ENCODE measurements at regions not wholly inside any gene's neighbourhood (a gene's known extent, or its start where the extent isn't known, plus 50 kb on each side); places are given as distances from the start of the nearest gene placed in this dataset.

DNA sequence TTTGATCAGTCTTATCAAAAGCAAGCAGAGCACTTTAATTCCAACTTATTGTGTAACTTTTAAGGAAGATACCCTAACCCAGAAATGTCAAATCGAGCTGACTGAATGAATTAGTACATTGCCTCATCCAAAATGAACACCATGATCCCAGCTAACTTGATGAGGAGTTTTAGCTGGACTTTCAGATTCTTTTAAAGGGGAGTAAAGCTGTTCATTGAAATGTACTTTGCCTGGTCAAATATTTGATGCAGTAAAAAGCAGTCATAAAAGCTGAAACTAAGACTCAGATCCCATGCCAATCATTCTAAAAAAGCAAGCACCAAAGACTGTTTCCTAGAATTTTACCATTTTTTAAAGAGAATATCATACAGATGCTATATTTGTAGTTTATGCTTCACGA, 114.1 kb downstream of the FSCB start:
- TF ChIP-seq, protein P1, sequence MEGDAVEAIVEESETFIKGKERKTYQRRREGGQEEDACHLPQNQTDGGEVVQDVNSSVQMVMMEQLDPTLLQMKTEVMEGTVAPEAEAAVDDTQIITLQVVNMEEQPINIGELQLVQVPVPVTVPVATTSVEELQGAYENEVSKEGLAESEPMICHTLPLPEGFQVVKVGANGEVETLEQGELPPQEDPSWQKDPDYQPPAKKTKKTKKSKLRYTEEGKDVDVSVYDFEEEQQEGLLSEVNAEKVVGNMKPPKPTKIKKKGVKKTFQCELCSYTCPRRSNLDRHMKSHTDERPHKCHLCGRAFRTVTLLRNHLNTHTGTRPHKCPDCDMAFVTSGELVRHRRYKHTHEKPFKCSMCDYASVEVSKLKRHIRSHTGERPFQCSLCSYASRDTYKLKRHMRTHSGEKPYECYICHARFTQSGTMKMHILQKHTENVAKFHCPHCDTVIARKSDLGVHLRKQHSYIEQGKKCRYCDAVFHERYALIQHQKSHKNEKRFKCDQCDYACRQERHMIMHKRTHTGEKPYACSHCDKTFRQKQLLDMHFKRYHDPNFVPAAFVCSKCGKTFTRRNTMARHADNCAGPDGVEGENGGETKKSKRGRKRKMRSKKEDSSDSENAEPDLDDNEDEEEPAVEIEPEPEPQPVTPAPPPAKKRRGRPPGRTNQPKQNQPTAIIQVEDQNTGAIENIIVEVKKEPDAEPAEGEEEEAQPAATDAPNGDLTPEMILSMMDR (IDR thresholded peaks at IDR 0.05; ENCODE audit: low read depth, low read length), result no peak
- TF ChIP-seq POLR2A (IDR thresholded peaks at IDR 0.05; ENCODE audit: extremely low read depth, insufficient read length), result no peak
- TF ChIP-seq, protein P2, sequence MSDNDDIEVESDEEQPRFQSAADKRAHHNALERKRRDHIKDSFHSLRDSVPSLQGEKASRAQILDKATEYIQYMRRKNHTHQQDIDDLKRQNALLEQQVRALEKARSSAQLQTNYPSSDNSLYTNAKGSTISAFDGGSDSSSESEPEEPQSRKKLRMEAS (IDR thresholded peaks at IDR 0.05; ENCODE audit: low read depth, low read length), result no peak

Measured in NB4 (cell line).